GM23338 (cell line): ENCODE measurements at regions not wholly inside any gene's neighbourhood (a gene's known extent, or its start where the extent isn't known, plus 50 kb on each side); places are given as distances from the start of the nearest gene placed in this dataset.

Experiments
- ATAC-seq: fragments of 200-7000 bp; cut with Tn5 transposase; 3 replicates; pipeline ENCODE4 v1.9.1; 2020
- DNase-seq: peaks from one replicate; pipeline ENCODE4 v3.0.0-alpha.2; 2015; ENCODE audit warnings: low spot score
- H2AFZ ChIP-seq: fragments of 200-600 bp; sonication (generic); 2 replicates; pipeline ENCODE4 v1.8.0; 2016; ENCODE audit warnings: antibody characterized with exemption, mild to moderate bottlenecking, moderate library complexity
- H3F3A ChIP-seq: fragments of 200-600 bp; sonication (generic); replicated peaks from 2 replicates; pipeline ENCODE4 v1.8.0; 2017; ENCODE audit warnings: antibody characterized with exemption, mixed run types, low read depth
- H3K27ac ChIP-seq: fragments of 200-600 bp; sonication (generic); 2 replicates; pipeline ENCODE4 v1.6.1; 2016; ENCODE audit warnings: low read depth
- H3K27me3 ChIP-seq: fragments of 200-600 bp; sonication (generic); 2 replicates; pipeline ENCODE4 v1.8.0; 2016; ENCODE audit warnings: mild to moderate bottlenecking, mixed run types, moderate library complexity; ENCODE audit not compliant: insufficient read depth
- H3K36me3 ChIP-seq: fragments of 200-600 bp; sonication (generic); 2 replicates; pipeline ENCODE4 v1.8.0; 2016; ENCODE audit warnings: mild to moderate bottlenecking; ENCODE audit not compliant: insufficient read depth
- H3K4me1 ChIP-seq: fragments of 200-600 bp; sonication (generic); 2 replicates; pipeline ENCODE4 v1.8.0; 2016; ENCODE audit warnings: mild to moderate bottlenecking, moderate library complexity; ENCODE audit not compliant: insufficient read depth
- H3K4me2 ChIP-seq: fragments of 200-600 bp; sonication (generic); 2 replicates; pipeline ENCODE4 v1.7.1; 2017; ENCODE audit warnings: mixed run types
- H3K4me3 ChIP-seq: fragments of 200-600 bp; sonication (generic); 2 replicates; pipeline ENCODE4 v1.6.1; 2016; ENCODE audit warnings: mixed run types
- H3K79me2 ChIP-seq: fragments of 200-600 bp; sonication (generic); replicated peaks from 2 replicates; pipeline ENCODE4 v1.8.0; 2017; ENCODE audit warnings: mild to moderate bottlenecking; ENCODE audit not compliant: insufficient read depth
- H3K9me2 ChIP-seq: fragments of 200-600 bp; sonication (generic); 2 replicates; pipeline ENCODE4 v1.8.0; 2017; ENCODE audit not compliant: insufficient read depth
- H4K20me1 ChIP-seq: fragments of 200-600 bp; sonication (generic); replicated peaks from 2 replicates; pipeline ENCODE4 v1.8.0; 2017; ENCODE audit warnings: mild to moderate bottlenecking; ENCODE audit not compliant: insufficient read depth
- H3K27ac Mint-ChIP-seq: 2 replicates; pipeline ENCODE4 v1.8.0; 2020; ENCODE audit warnings: inconsistent platforms, mild to moderate bottlenecking, moderate library complexity, mixed read lengths
- H3K27me3 Mint-ChIP-seq: 3 replicates; pipeline ENCODE4 v1.8.0; 2022; ENCODE audit warnings: low read depth, mild to moderate bottlenecking, moderate library complexity, mixed read lengths, inconsistent platforms; ENCODE audit not compliant: insufficient read depth, poor library complexity
- H3K36me3 Mint-ChIP-seq: 3 replicates; pipeline ENCODE4 v1.8.0; 2021; ENCODE audit warnings: low read depth, mild to moderate bottlenecking, inconsistent platforms, moderate library complexity, mixed read lengths
- H3K4me1 Mint-ChIP-seq: 3 replicates; pipeline ENCODE4 v1.8.0; 2020; ENCODE audit warnings: mild to moderate bottlenecking, inconsistent platforms, mixed read lengths
- H3K4me3 Mint-ChIP-seq: 3 replicates; pipeline ENCODE4 v1.8.0; 2021; ENCODE audit warnings: moderate library complexity, mild to moderate bottlenecking, inconsistent platforms, mixed read lengths
- H3K9me3 Mint-ChIP-seq: 3 replicates; pipeline ENCODE4 v1.8.0; 2020; ENCODE audit warnings: moderate library complexity, mild to moderate bottlenecking, inconsistent platforms, mixed read lengths
- CREB1 ChIP-seq: fragments of 250-450 bp; sonication (Bioruptor Pico); IDR thresholded peaks from 2 replicates; pipeline ENCODE4 v1.5.0; 2020; ENCODE audit warnings: low read depth, mild to moderate bottlenecking, moderate library complexity
- CTCF ChIP-seq, 2 experiments: fragments of 200-600 bp in 1 of 2; sonication (generic) in 1 of 2; conservative IDR thresholded peaks; 2 replicates each; pipeline versions ENCODE4 v1.5.1 to v1.6.1; 2016 to 2017; ENCODE audit warnings: antibody characterized with exemption in 2 of 2, low read depth in 2 of 2, mild to moderate bottlenecking in 2 of 2, moderate library complexity in 1 of 2
- ETS1 ChIP-seq: IDR thresholded peaks from 2 replicates; pipeline ENCODE4 v1.6.1; 2016; ENCODE audit warnings: antibody characterized with exemption
- EZH2 ChIP-seq: fragments of 200-600 bp; sonication (generic); IDR thresholded peaks from one replicate; pipeline ENCODE4 v1.8.0; 2017; ENCODE audit warnings: antibody characterized with exemption, mild to moderate bottlenecking, low read depth; ENCODE audit not compliant: unreplicated experiment
- EZH2phosphoT487 ChIP-seq: fragments of 200-600 bp; sonication (generic); IDR thresholded peaks from one replicate; pipeline ENCODE4 v1.8.1; 2018; ENCODE audit warnings: antibody characterized with exemption; ENCODE audit not compliant: unreplicated experiment
- JUNB ChIP-seq: IDR thresholded peaks from one replicate; pipeline ENCODE4 v1.6.1; 2016; ENCODE audit warnings: antibody characterized with exemption; ENCODE audit not compliant: unreplicated experiment
- NANOG ChIP-seq: IDR thresholded peaks from 2 replicates; pipeline ENCODE4 v1.6.1; 2016; ENCODE audit warnings: antibody characterized with exemption, borderline replicate concordance
- POLR2AphosphoS5 ChIP-seq: IDR thresholded peaks from 2 replicates; pipeline ENCODE4 v1.6.1; 2016; ENCODE audit warnings: antibody characterized with exemption, low read depth
- REST ChIP-seq: IDR thresholded peaks from one replicate; pipeline ENCODE4 v1.6.1; 2018; ENCODE audit warnings: antibody characterized with exemption; ENCODE audit not compliant: unreplicated experiment
- STAT1 ChIP-seq: IDR thresholded peaks from one replicate; pipeline ENCODE4 v1.6.1; 2016; ENCODE audit warnings: antibody characterized with exemption; ENCODE audit not compliant: unreplicated experiment
- ZNF114 ChIP-seq: fragments of 250-450 bp; sonication (Bioruptor Pico); IDR thresholded peaks from 2 replicates; pipeline ENCODE4 v1.5.0; 2020; ENCODE audit warnings: mild to moderate bottlenecking, moderate library complexity
- ZNF331 ChIP-seq: fragments of 250-450 bp; sonication (Bioruptor Pico); IDR thresholded peaks from 2 replicates; pipeline ENCODE4 v1.5.0; 2020; ENCODE audit warnings: low read depth, mild to moderate bottlenecking, moderate library complexity
- ZNF462 ChIP-seq: fragments of 250-450 bp; sonication (Bioruptor Pico); IDR thresholded peaks from 2 replicates; pipeline ENCODE4 v1.5.0; 2020; ENCODE audit warnings: mild to moderate bottlenecking, moderate library complexity

GRCh38 chr2:144081272-144081671 lies 438.6 kb downstream of the ZEB2 start:
- no peak overlapping the region for H3K27ac ChIP-seq
- Mint-ChIP-seq H3K27ac (no peak overlapping the region), H3K4me1 (no peaks in the 10 kb centered on the region; the same call in 2 of the 3 replicates), H3K9me3 (no peaks in the 10 kb centered on the region), H3K27me3 (no peaks in the 10 kb centered on the region), H3K36me3 (no peaks in the 10 kb centered on the region), H3K4me3 (no peak overlapping the region)
- H3K4me1 ChIP-seq = no peaks in the 10 kb centered on the region
- no peaks in the 10 kb centered on the region for H3K27me3 ChIP-seq
- no peaks in the 10 kb centered on the region for H3K9me2 ChIP-seq
- H4K20me1 ChIP-seq = no peaks in the 10 kb centered on the region
- H3K4me2 ChIP-seq = no peak overlapping the region
- H2AFZ ChIP-seq = no peak overlapping the region
- no peak overlapping the region for H3K4me3 ChIP-seq
- no peaks in the 10 kb centered on the region for H3K36me3 ChIP-seq
- no peak for DNase-seq
- H3K79me2 ChIP-seq = no peaks in the 10 kb centered on the region
- H3F3A ChIP-seq = no peaks in the 10 kb centered on the region
- ATAC-seq = no peak
- TF ChIP-seq CTCF (conservative IDR thresholded peaks at IDR 0.05; ENCODE audit: low read depth in 2 of 2) (no peak), REST (no peak), ETS1 (no peak), EZH2phosphoT487 (no peak), NANOG (no peak), EZH2 (no peak), ZNF331 (CRISPR knock-in tag) (no peak), CREB1 (CRISPR knock-in tag) (no peak), ZNF114 (CRISPR knock-in tag) (no peak), ZNF462 (no peak), POLR2AphosphoS5 (no peak), JUNB (no peak), STAT1 (no peak)
